Stimulated activated naive CD8-positive, alpha-beta T cell treated with anti-CD3 and anti-CD28 coated beads, Interleukin-15, amount 100 ng/mL, for 72 hours (primary cell): ENCODE measurements at regions not wholly inside any gene's neighbourhood (a gene's known extent, or its start where the extent isn't known, plus 50 kb on each side); places are given as distances from the start of the nearest gene placed in this dataset.

Experiments
- ATAC-seq: fragments of 150-1000 bp; cut with Tn5 transposase; 2 replicates; pipeline ENCODE4 v1.10.0; 2021; ENCODE audit warnings: mild to moderate bottlenecking, moderate library complexity
- DNase-seq, 2 donors: peaks; one replicate each; pipeline ENCODE4 v3.0.0; 2021 to 2022
- H3K27ac Mint-ChIP-seq, 2 donors: one replicate each; pipeline ENCODE4 v1.8.0; 2022; ENCODE audit warnings: mild to moderate bottlenecking in 2 of 2, mixed read lengths in 2 of 2, moderate library complexity in 2 of 2
- H3K27me3 Mint-ChIP-seq: one replicate; pipeline ENCODE4 v1.8.0; 2022; ENCODE audit warnings: mixed read lengths
- H3K4me1 Mint-ChIP-seq: one replicate; pipeline ENCODE4 v1.8.0; 2022; ENCODE audit warnings: mild to moderate bottlenecking, mixed read lengths
- H3K4me3 Mint-ChIP-seq, 2 donors: one replicate each; pipeline ENCODE4 v1.8.0; 2022; ENCODE audit warnings: mild to moderate bottlenecking in 2 of 2, mixed read lengths in 2 of 2, moderate library complexity in 1 of 2
- H3K9me3 Mint-ChIP-seq, 2 donors: one replicate each; pipeline ENCODE4 v1.8.0; 2022; ENCODE audit warnings: mixed read lengths in 2 of 2

GRCh38 chr1:209531006-209531405 lies 52.5 kb upstream of the CAMK1G start:
- no peaks in the 10 kb centered on the region for H3K9me3 Mint-ChIP-seq

GRCh38 chr1:209531549-209531948 lies 52.0 kb upstream of the CAMK1G start:
- no peak overlapping the region for H3K27ac Mint-ChIP-seq
- H3K9me3 Mint-ChIP-seq = no peaks in the 10 kb centered on the region
- DNase-seq = no peak

More at GRCh38 chr1:209531006-209531405, 52.5 kb upstream of the CAMK1G start:
- Mint-ChIP-seq H3K4me1 (no peaks in the 10 kb centered on the region), H3K27me3 (peaks cover 41% of the 10 kb centered on the region), H3K27ac (no peak overlapping the region), H3K4me3 (no peak overlapping the region)
- DNase-seq (no peak), ATAC-seq (no peak)

More at GRCh38 chr1:209531549-209531948, 52.0 kb upstream of the CAMK1G start:
- ATAC-seq = no peak
- Mint-ChIP-seq H3K4me1 (no peaks in the 10 kb centered on the region), H3K4me3 (no peak overlapping the region), H3K27me3 (peaks cover 37% of the 10 kb centered on the region)
